Heart left ventricle (tissue), 13 donors: ENCODE measurements at regions not wholly inside any gene's neighbourhood (a gene's known extent, or its start where the extent isn't known, plus 50 kb on each side); places are given as distances from the start of the nearest gene placed in this dataset.

ENCODE experiments used
- CTCF ChIP-seq, 12 donors: fragments of 200-600 bp; sonication (generic) in 4 of 12; IDR thresholded peaks; one replicate each; pipeline versions ENCODE4 v1.5.0 to v1.8.0; 2018 to 2022; ENCODE audit warnings: antibody characterized with exemption in 12 of 12, mild to moderate bottlenecking in 5 of 12
- POLR2A ChIP-seq, 2 donors: fragments of 450-650 bp; IDR thresholded peaks; one replicate each; pipeline ENCODE4 v1.6.1; 2017; ENCODE audit warnings: antibody characterized with exemption in 2 of 2, mild to moderate bottlenecking in 2 of 2, moderate library complexity in 2 of 2
- donor health status: ischemic (EF 13 %, LVEDD 7.1; RV severe dilation, severe dysfunction).
- donor health status: DM: no; HTN: yes; CAD: no.
- donor health status: DM: no; HTN: no; CAD: no.
- donor health status: ischemic (EF 25% LVEDD 6.9; RV normal size, moderate dysfunction).
- donor health status: ischemic (EF 25% LVEDD 5.7; RV mildly dilated, moderate dysfunction).
- donor health status: ischemic (EF 35%, LVEDD 5.7; RV mildly dilated, moderate dysfunction).
- donor health status: nonischemic (EF 11% LVEDD 7.7; RV severe dilation, severe dysfunction).
- donor health status: DM: yes; HTN: yes; CAD: no.
- donor health status: PGD.
- donor health status: ischemic (EF 29% LVEDD 5.4; RV normal size, mild dysfunction).
- donor health status: nonischemic (EF 23%, LVEDD 6.1; RV moderate dilation, normal function).

DNA sequence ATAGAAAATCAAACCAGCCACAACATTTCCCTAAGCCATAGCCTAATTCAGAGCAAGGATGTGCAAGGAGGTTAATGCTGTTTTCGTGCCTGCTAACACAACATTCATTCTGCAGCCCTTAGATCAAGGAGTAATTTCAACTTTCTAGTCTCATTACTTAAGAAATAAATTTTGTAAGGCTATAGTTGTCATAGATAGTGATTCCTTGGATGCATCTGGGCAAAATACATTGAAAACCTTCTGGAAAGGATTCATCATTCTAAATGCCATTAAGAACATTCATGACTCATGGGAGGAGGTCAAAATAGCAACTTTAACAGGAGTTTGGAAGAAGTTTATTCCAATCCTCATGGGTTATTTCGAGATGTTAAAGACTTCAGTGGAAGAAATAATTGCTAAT is 283.2 kb downstream of the RPAP3 start:
- TF ChIP-seq CTCF (IDR thresholded peaks at IDR 0.05) (no peak), POLR2A (IDR thresholded peaks at IDR 0.05) (no peak)
